ENCODE measurements at regions not wholly inside any gene's neighbourhood (a gene's known extent, or its start where the extent isn't known, plus 50 kb on each side); places are given as distances from the start of the nearest gene placed in this dataset.

- TF ChIP-seq, protein P1, sequence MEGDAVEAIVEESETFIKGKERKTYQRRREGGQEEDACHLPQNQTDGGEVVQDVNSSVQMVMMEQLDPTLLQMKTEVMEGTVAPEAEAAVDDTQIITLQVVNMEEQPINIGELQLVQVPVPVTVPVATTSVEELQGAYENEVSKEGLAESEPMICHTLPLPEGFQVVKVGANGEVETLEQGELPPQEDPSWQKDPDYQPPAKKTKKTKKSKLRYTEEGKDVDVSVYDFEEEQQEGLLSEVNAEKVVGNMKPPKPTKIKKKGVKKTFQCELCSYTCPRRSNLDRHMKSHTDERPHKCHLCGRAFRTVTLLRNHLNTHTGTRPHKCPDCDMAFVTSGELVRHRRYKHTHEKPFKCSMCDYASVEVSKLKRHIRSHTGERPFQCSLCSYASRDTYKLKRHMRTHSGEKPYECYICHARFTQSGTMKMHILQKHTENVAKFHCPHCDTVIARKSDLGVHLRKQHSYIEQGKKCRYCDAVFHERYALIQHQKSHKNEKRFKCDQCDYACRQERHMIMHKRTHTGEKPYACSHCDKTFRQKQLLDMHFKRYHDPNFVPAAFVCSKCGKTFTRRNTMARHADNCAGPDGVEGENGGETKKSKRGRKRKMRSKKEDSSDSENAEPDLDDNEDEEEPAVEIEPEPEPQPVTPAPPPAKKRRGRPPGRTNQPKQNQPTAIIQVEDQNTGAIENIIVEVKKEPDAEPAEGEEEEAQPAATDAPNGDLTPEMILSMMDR (IDR thresholded peaks at IDR 0.05; ENCODE audit: unreplicated experiment) = no peak
- DNase-seq = no peak
- Mint-ChIP-seq H3K36me3 (ENCODE audit: insufficient read depth, unreplicated experiment) (no peaks in the 10 kb centered on the region), H3K4me3 (ENCODE audit: low read depth, unreplicated experiment) (no peak overlapping the region), H3K9me3 (ENCODE audit: low read depth, unreplicated experiment) (no peaks in the 10 kb centered on the region), H3K27ac (ENCODE audit: unreplicated experiment) (no peak overlapping the region), H3K27me3 (ENCODE audit: unreplicated experiment) (no peaks in the 10 kb centered on the region), H3K4me1 (ENCODE audit: low read depth, unreplicated experiment) (peaks cover 7% of the 10 kb centered on the region)
- CTCF ChIA-PET = no interaction called here
- no TSS peak for BruUV-seq (replicated peaks)
- intact Hi-C loops (cut with micrococcal nuclease; ENCODE audit: unreplicated experiment) = no loop called here
Measured at GRCh38 chr6:14545496-14545895, 427.9 kb downstream of the CD83 start.

- H3K4me1 Mint-ChIP-seq (ENCODE audit: low read depth, unreplicated experiment) = peaks cover 7% of the 10 kb centered on the region
- no peaks in the 10 kb centered on the region for H3K9me3 Mint-ChIP-seq (ENCODE audit: low read depth, unreplicated experiment)
- CTCF ChIA-PET = no interaction called here
- intact Hi-C loops (cut with micrococcal nuclease; ENCODE audit: unreplicated experiment) = no loop called here
- no peak for DNase-seq
- no TSS peak for BruUV-seq (replicated peaks)
- TF ChIP-seq, protein P1 (IDR thresholded peaks at IDR 0.05; ENCODE audit: unreplicated experiment) = no peak
- H3K27me3 Mint-ChIP-seq (ENCODE audit: unreplicated experiment) = no peaks in the 10 kb centered on the region
- no peak overlapping the region for H3K27ac Mint-ChIP-seq (ENCODE audit: unreplicated experiment)
- H3K4me3 Mint-ChIP-seq (ENCODE audit: low read depth, unreplicated experiment) = no peak overlapping the region
- H3K36me3 Mint-ChIP-seq (ENCODE audit: insufficient read depth, unreplicated experiment) = no peaks in the 10 kb centered on the region
Measured at GRCh38 chr6:14546036-14546435, 428.5 kb downstream of the CD83 start.

DNA sequence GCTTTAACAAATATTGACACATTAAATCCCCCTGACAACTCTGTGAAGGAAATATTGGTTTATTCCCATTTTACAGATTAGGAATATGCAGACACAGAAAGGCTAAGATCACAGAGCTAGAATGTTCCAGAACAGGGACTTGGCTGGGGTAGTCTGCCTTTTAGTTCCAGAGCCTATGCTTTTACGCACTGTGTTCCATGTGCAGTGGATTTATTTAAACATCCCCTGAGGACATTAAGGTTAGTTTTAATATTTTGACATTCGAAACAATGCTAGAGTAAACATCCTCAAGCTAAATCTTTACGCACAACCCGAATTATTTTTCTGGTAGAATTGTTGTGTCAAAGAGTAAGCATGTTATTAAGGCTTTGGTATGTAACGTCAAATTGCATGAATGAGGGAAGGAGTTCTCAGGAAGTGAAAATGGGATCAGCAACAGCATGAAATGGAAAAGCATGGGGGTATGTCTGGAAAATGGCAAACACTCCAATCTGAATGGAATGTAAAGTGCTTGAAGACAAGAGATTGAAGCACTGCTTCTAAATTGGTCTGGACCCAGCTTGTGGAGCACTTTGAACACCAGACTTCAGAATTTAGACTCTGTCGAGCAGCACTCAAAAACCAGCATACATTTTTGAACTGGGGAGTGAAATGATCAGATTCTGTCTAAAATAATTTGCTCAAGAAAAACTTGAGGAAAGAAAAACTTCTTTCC, 429.9 kb downstream of the CD83 start:
- no peaks in the 10 kb centered on the region for H3K36me3 Mint-ChIP-seq (ENCODE audit: insufficient read depth, unreplicated experiment)
- no peaks in the 10 kb centered on the region for H3K9me3 Mint-ChIP-seq (ENCODE audit: low read depth, unreplicated experiment)
- CTCF ChIA-PET = no interaction called here
- no peak for DNase-seq
- BruUV-seq (replicated peaks) = no TSS peak
- H3K4me3 Mint-ChIP-seq (ENCODE audit: low read depth, unreplicated experiment) = no peak overlapping the region
- H3K4me1 Mint-ChIP-seq (ENCODE audit: low read depth, unreplicated experiment) = peaks cover 1% of the 10 kb centered on the region
- intact Hi-C loops (cut with micrococcal nuclease; ENCODE audit: unreplicated experiment) = no loop called here
- no peak overlapping the region for H3K27ac Mint-ChIP-seq (ENCODE audit: unreplicated experiment)
- TF ChIP-seq, protein P1 (IDR thresholded peaks at IDR 0.05; ENCODE audit: unreplicated experiment) = no peak
- no peaks in the 10 kb centered on the region for H3K27me3 Mint-ChIP-seq (ENCODE audit: unreplicated experiment)

DNA sequence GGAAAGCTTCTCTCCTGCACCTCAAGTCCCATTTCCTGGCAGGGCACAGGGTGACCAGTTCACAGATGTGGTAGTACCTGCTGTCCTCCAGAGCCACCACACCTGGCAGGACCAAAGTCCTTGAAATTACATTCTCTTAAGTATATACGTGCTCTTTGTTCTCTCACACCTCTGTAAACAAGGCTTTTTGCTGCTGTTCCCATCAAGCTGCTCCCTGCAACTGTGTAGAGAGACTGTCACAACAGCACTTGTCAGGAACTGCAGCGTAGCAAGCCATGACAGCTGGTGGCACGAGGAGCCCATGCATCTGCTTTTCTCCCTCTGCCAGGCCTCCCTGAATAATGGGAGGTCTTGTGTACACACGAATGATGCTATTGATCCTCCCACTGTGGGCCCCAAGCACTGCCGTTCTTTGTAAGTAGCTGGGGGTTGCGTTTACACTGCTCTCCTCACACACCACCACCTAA, 431.8 kb downstream of the CD83 start:
- Mint-ChIP-seq H3K27ac (ENCODE audit: unreplicated experiment) (no peak overlapping the region), H3K4me3 (ENCODE audit: low read depth, unreplicated experiment) (no peak overlapping the region), H3K9me3 (ENCODE audit: low read depth, unreplicated experiment) (no peaks in the 10 kb centered on the region), H3K36me3 (ENCODE audit: insufficient read depth, unreplicated experiment) (no peaks in the 10 kb centered on the region), H3K4me1 (ENCODE audit: low read depth, unreplicated experiment) (no peaks in the 10 kb centered on the region), H3K27me3 (ENCODE audit: unreplicated experiment) (no peaks in the 10 kb centered on the region)
- no TSS peak for BruUV-seq (replicated peaks)
- TF ChIP-seq, protein P1 (IDR thresholded peaks at IDR 0.05; ENCODE audit: unreplicated experiment) = no peak
- CTCF ChIA-PET = no interaction called here
- intact Hi-C loops (cut with micrococcal nuclease; ENCODE audit: unreplicated experiment) = no loop called here
- no peak for DNase-seq
